ENCODE measurements at regions not wholly inside any gene's neighbourhood (a gene's known extent, or its start where the extent isn't known, plus 50 kb on each side); places are given as distances from the start of the nearest gene placed in this dataset.

DNA sequence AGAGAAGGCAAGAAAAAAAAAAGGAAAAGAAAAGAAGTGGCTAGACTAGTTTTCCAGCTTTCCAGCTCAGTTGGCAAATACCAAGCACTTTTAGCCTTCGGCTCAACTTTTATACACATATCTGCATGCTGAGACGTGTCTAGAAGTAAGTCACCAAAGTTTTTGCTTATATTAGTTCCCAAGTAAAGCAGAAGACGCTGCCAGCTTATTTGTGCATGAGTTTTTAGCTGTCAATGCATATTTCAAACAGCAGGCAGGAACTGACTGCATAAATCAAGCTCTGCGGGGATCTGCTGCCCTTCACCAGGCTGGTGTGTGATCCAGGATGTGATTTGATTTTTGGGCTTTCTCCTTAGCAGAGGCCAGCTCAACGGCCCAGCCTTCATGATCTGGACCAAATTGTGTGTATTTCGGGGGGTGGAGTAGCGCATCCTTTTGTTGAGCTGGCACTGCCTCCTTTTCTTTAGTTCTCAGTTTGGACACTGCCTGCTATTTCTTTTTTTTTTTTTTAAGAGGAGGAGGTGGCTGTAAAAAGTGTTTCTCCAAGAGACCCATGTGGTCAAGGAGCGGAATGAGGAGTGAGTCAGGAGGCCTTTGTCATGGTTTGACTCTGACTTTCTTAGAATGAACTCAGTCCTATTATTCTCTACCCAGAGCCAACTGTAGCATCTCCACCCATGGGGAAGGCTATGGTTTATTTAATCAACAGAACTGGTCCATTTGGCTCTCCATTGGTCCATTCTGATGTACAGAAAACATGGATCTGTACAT, 162.6 kb upstream of the XYLT1 start:
- TF ChIP-seq EZH2phosphoT487 (IDR thresholded peaks at IDR 0.05; ENCODE audit: insufficient read depth, low read depth) (no peak), EZH2 (IDR thresholded peaks at IDR 0.05; ENCODE audit: insufficient read depth, poor library complexity, severe bottlenecking) (no peak)
- H3K36me3 ChIP-seq (ENCODE audit: low read depth): no peaks in the 10 kb centered on the region
- no peaks in the 10 kb centered on the region for H4K20me1 ChIP-seq (ENCODE audit: insufficient read depth)
- H3K27ac ChIP-seq: no peak overlapping the region
- H3K4me2 ChIP-seq (ENCODE audit: unreplicated experiment): no peak overlapping the region
- no peaks in the 10 kb centered on the region for H3F3A ChIP-seq (ENCODE audit: insufficient read depth)
- H3K4me3 ChIP-seq: no peak overlapping the region
- peak; percentile 41 for DNase-seq
- H3K9me3 ChIP-seq (ENCODE audit: low read depth): no peaks in the 10 kb centered on the region
- H3K79me2 ChIP-seq (ENCODE audit: insufficient read depth): no peaks in the 10 kb centered on the region
- no peak overlapping the region for H3K9ac ChIP-seq
- in situ Hi-C loops (cut with MboI): no loop called here
- no peak overlapping the region for H2AFZ ChIP-seq
- H3K9me2 ChIP-seq (ENCODE audit: insufficient read depth): no peaks in the 10 kb centered on the region
- H3K27me3 ChIP-seq (replicated peaks; ENCODE audit: insufficient read depth): peaks cover 7% of the 10 kb centered on the region
- H3K4me1 ChIP-seq (ENCODE audit: insufficient read depth): no peaks in the 10 kb centered on the region
- WGBS, 2 experiments (ENCODE audit: low coverage in 1 of 2, low lambda C conversion rate in 2 of 2, missing lambda C conversion rate in 2 of 2): 1 to 2% methylated on average over 8 of the region's 8 CpGs

GRCh38 chr16:17632667-17633066, 161.9 kb upstream of the XYLT1 start:
- H3K9me3 ChIP-seq (ENCODE audit: low read depth): no peaks in the 10 kb centered on the region
- H4K20me1 ChIP-seq (ENCODE audit: insufficient read depth): no peaks in the 10 kb centered on the region
- H3K79me2 ChIP-seq (ENCODE audit: insufficient read depth): no peaks in the 10 kb centered on the region
- H3K27ac ChIP-seq: no peak overlapping the region
- no peak overlapping the region for H3K9ac ChIP-seq
- H2AFZ ChIP-seq: no peak overlapping the region
- no peaks in the 10 kb centered on the region for H3K9me2 ChIP-seq (ENCODE audit: insufficient read depth)
- WGBS, 2 experiments (ENCODE audit: low coverage in 1 of 2, low lambda C conversion rate in 2 of 2, missing lambda C conversion rate in 2 of 2): 14 to 18% methylated on average over 8 of the region's 8 CpGs
- H3K4me2 ChIP-seq (ENCODE audit: unreplicated experiment): no peak overlapping the region
- no peaks in the 10 kb centered on the region for H3F3A ChIP-seq (ENCODE audit: insufficient read depth)
- in situ Hi-C loops (cut with MboI): no loop called here
- no peaks in the 10 kb centered on the region for H3K4me1 ChIP-seq (ENCODE audit: insufficient read depth)
- no peaks in the 10 kb centered on the region for H3K36me3 ChIP-seq (ENCODE audit: low read depth)
- no peak overlapping the region for H3K4me3 ChIP-seq
- no peak for TF ChIP-seq EZH2phosphoT487 (IDR thresholded peaks at IDR 0.05; ENCODE audit: insufficient read depth, low read depth)
- TF ChIP-seq EZH2 (IDR thresholded peaks at IDR 0.05; ENCODE audit: insufficient read depth, poor library complexity, severe bottlenecking): no peak
- DNase-seq: no peak
- H3K27me3 ChIP-seq (replicated peaks; ENCODE audit: insufficient read depth): peaks cover 7% of the 10 kb centered on the region

DNA sequence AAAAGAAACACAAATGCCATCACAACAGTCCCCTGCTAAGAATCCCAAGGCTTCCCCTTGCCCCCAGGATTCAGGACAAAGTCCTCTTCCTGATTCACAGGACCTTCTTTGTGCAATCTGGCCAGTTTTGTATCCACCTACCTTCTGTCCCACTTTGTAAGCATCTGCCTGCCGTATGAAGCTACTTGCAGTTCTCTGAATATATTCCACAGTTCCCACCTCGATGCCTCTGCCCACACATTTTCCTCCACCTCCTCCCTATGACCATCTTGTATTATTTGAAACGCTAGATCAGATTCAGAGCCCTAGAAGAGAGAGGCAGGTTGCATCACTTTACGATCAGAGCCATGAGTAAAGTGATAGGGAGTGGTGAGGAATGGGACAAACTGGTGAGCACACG, 159.2 kb upstream of the XYLT1 start:
- no peak for TF ChIP-seq EZH2 (IDR thresholded peaks at IDR 0.05; ENCODE audit: insufficient read depth, poor library complexity, severe bottlenecking)
- no peak for TF ChIP-seq EZH2phosphoT487 (IDR thresholded peaks at IDR 0.05; ENCODE audit: insufficient read depth, low read depth)
- WGBS, 2 experiments (ENCODE audit: low coverage in 1 of 2, low lambda C conversion rate in 2 of 2, missing lambda C conversion rate in 2 of 2): 38 to 44% methylated on average over 5 of the region's 5 CpGs
- Histone ChIP-seq H3K9ac (no peak overlapping the region), H3K9me3 (ENCODE audit: low read depth) (no peaks in the 10 kb centered on the region), H3K27me3 (replicated peaks; ENCODE audit: insufficient read depth) (0 out of 2 replicates have a peak, but pooled peaks cover 7% of the 10 kb centered on the region), H3K4me1 (ENCODE audit: insufficient read depth) (no peaks in the 10 kb centered on the region), H3K9me2 (ENCODE audit: insufficient read depth) (no peaks in the 10 kb centered on the region), H4K20me1 (ENCODE audit: insufficient read depth) (no peaks in the 10 kb centered on the region), H3F3A (ENCODE audit: insufficient read depth) (no peaks in the 10 kb centered on the region), H2AFZ (no peak overlapping the region), H3K36me3 (ENCODE audit: low read depth) (no peaks in the 10 kb centered on the region), H3K27ac (no peak overlapping the region), H3K4me2 (ENCODE audit: unreplicated experiment) (no peak overlapping the region), H3K4me3 (no peak overlapping the region), H3K79me2 (ENCODE audit: insufficient read depth) (no peaks in the 10 kb centered on the region)
- no peak for DNase-seq
- in situ Hi-C loops (cut with MboI): no loop called here

- Histone ChIP-seq H4K20me1 (ENCODE audit: insufficient read depth) (no peaks in the 10 kb centered on the region), H3K79me2 (ENCODE audit: insufficient read depth) (no peaks in the 10 kb centered on the region), H3K36me3 (ENCODE audit: low read depth) (no peaks in the 10 kb centered on the region), H3F3A (ENCODE audit: insufficient read depth) (no peaks in the 10 kb centered on the region), H3K4me2 (ENCODE audit: unreplicated experiment) (no peak overlapping the region), H3K9me2 (ENCODE audit: insufficient read depth) (no peaks in the 10 kb centered on the region), H3K27ac (no peak overlapping the region), H3K27me3 (replicated peaks; ENCODE audit: insufficient read depth) (0 out of 2 replicates have a peak, but pooled peaks cover 7% of the 10 kb centered on the region), H3K4me3 (no peak overlapping the region), H3K9ac (no peak overlapping the region), H3K4me1 (ENCODE audit: insufficient read depth) (no peaks in the 10 kb centered on the region), H2AFZ (no peak overlapping the region), H3K9me3 (ENCODE audit: low read depth) (no peaks in the 10 kb centered on the region)
- no peak for TF ChIP-seq EZH2 (IDR thresholded peaks at IDR 0.05; ENCODE audit: insufficient read depth, poor library complexity, severe bottlenecking)
- no peak for TF ChIP-seq EZH2phosphoT487 (IDR thresholded peaks at IDR 0.05; ENCODE audit: insufficient read depth, low read depth)
- DNase-seq: no peak
- in situ Hi-C loops (cut with MboI): no loop called here
- WGBS, 2 experiments (ENCODE audit: low coverage in 1 of 2, low lambda C conversion rate in 2 of 2, missing lambda C conversion rate in 2 of 2): 0% methylated on average over 1 of the region's 1 CpG
Observed at GRCh38 chr16:17628983-17629382, 158.2 kb upstream of the XYLT1 start.
